Kidney glomerular epithelial cell (primary cell): ENCODE measurements at regions not wholly inside any gene's neighbourhood (a gene's known extent, or its start where the extent isn't known, plus 50 kb on each side); places are given as distances from the start of the nearest gene placed in this dataset.

Experiments used
- DNase-seq: peaks from one replicate; lab custom pipeline; 2025; lab: John Stamatoyannopoulos, UW

DNA sequence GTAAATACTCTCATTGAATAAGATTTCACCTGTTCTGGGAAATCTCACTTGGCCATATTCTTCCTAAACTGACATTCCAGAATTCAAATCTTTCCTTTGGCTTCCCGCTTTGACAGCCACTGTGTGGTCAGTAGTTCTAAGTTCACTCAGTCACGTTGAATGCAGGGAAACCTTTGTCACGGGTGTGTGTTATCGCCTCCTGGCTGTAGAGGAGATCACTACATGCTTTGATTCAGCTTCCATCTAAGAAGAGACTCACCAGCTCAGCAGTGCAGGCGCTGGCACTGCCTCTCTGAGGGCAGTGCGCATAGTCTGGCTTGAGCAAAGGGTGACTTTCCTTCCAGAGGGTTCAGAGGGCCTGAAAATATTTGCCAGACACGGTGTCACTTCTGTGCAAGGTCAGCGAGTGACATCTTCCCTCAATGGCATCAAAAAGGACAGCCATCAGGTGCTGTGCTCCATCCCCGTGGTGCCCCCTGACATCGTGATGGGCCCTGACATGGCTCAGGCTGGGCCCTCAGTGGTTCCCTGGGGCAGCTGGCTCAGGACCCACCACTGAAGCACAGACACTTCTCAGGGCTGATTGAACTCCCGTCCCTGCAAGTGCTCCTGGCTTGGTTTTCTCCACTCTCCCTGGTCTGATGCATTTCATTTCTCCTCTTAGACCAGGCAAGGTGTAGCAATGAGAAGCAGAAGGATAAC is 635.4 kb upstream of the ARGLU1 start:
- DNase-seq, result no peak

DNA sequence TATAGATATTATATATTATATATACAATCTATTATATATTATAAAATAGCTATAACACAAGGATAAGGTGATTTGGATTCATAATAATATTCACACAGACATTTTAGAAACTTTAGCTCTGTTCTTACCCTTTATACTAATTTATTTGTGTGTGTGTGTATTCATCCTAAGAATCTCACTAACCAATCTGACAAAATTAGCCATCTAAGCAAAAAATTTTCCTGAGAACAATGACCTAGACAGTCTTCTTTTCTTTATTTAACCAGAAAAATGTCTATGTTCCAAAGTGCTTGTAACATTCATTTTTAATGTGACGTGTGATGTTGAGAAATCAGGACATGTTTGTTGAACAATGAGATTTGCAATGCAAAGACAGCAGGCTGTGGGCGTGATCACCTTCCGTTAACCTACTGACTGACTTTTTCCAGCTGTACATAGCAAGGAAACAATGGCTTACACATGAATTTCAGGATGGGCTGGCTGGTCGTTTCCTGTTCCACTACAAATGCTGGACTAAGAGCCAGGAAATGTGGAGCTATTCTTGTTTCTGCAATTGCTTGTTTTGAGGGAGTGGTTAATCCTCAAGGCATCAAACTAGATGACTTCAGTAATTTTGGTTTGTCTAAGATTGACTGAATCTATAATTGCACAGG is 634.6 kb upstream of the ARGLU1 start:
- DNase-seq, result no peak

DNA sequence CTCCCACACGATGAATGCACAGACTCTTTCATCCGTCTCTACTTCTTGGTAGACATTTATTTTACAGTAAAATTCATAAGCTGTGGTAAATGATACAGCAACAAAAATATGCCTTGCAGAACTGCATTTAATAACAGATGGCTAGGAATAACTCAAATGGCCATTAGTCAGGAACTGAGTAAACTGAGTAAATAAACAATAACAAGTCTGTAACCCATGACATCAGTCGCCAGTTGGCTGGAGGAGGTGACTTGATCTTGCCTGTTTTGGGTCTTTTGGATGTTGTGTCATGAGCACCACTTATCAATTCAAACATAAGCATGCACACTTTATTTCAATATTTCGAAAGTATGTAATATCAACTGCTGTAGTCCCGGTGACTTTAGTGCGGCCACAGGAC is 632.6 kb upstream of the ARGLU1 start:
- DNase-seq, result no peak

DNA sequence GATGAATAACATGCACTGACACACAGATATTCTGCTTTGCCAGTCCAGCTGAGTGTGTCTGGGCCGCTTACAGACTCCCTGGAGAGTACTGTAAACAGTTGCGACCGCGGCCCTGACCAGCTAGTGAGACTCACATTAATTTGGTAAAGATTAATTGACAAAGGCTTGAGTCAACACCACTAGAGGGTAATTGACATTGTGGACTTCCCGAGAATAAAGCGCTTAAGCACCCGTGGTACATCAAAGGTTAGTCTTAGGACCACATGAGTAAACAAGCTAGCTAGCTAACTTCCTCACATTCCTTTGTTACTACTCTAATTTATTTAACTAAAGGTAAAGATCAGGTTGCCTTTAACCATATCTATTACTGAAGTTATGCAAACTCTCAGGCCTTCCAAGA is 624.4 kb upstream of the ARGLU1 start:
- no peak for DNase-seq

DNA sequence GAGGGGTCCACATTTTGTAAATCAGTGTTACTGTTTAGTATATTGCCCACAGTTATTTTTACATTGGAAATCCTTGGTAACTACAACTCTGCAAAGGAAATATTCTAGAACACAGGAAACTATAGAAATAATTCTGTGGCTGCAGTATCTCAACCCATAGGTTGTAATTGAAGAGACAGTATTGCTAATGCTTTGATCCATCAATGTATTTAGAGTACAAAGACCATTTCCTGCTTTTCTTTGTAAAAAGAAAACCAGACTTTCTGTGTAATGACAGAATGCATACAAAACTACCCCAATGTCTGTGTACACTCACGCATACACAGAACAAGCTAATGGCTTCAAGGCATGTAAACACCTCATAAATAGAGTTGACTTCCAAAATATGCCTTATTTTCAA is 622.1 kb upstream of the ARGLU1 start:
- DNase-seq, result no peak

DNA sequence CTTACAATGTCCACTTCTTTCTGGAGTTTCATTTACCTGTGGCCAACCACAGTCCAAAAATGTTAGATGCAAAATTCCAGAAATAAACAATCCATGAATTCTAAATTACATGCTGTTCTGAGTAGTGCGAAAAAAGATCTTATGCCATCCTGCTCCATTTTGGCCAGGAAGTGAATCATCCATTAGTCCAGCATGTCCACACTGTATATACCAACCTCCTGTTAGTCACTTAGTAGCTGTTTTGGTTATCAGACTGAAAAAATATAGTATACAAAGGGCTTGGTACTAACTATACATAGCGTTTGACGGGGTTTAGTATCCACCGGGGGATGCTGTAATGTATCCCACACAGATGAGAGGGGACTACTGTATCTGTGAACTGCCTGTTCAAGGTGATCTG is 618.0 kb upstream of the ARGLU1 start:
- DNase-seq, result no peak

DNA sequence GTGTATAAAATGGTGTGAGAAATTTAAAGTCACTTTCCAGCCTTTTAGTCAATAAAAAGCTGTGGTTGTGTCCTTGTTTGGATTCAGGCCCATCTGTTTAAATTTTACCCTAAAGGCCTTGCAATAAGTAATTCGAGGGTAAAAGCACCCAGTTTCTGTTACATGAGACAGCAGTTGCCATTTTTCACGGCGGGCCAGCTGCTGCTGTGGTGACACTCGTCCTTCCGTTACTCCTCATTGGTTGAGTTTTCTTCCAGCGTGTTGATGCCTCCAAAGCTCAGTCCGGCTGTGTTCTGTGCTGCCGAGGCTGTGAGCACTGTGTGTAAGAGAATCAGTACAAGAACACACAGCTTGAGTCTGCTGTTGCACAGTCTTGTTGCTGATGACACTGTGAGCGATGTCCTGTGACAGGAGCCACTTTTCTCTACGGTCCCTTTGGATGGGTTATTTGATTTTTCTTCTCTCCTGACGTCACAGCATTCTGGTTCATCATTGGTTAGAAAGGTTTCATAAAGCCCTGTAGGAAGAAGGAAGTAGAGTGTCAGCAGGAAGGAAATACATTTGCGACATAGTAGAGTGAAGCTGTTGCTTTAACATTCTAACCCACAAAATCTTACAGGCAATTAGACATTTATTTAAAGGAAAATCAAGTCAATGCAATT is 602.5 kb upstream of the ARGLU1 start:
- DNase-seq, result no peak

DNA sequence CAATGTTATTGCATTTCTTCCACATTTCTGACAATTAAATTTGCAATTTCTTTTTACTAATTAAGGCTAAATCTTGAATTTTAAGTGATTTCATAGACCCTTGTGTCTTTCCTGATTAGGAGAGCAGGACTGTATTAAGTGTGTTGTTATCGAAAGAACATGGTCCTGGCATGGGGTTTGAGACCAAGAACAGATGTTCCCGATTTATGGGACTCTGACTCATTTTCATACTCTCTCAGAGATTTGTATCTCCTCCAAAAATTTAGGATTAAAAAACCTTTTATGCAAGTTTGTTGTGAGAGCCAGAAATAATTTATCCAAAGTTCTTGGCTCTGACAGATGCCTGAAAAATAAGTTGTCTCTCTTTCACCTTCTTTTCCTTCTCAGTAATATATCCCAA is 589.3 kb upstream of the ARGLU1 start:
- no peak for DNase-seq

DNA sequence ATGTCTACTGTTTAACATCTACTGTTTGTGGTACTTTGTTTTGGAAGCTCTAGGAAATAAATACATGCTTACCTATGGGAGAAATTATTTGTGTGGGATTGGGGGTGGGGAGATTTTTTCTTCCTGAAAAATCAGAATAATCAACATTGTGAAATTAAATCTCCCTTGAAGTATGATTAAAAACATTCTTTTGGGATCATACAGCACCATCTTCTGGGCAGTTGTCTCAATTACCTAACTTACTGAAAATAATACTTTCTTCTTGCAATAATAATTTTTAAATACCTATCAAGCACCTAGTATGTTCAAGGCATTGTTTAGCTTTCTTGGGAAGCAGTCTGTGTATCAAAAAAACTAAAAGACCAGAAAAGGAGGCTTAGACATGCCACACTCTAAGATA is 576.5 kb upstream of the ARGLU1 start:
- DNase-seq, result peak; percentile 2

DNA sequence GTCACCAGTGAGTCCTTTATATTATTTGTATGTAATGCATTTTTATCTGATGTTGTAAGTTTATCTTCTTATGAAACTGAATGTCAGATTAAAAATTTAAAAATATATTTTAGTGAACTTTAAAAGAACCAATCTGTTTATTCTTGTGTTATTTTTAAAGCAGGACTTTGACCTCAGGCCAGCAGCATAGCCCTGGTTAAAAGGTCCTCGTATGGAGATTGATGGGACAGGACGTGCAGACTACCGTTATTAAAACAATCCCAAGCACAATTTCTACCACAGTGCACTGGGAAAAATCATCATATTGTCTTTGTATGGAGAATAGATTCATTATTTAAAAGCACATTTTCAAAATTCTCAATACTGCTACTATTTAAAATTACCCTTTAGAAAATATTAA is 573.8 kb upstream of the ARGLU1 start:
- no peak for DNase-seq

DNA sequence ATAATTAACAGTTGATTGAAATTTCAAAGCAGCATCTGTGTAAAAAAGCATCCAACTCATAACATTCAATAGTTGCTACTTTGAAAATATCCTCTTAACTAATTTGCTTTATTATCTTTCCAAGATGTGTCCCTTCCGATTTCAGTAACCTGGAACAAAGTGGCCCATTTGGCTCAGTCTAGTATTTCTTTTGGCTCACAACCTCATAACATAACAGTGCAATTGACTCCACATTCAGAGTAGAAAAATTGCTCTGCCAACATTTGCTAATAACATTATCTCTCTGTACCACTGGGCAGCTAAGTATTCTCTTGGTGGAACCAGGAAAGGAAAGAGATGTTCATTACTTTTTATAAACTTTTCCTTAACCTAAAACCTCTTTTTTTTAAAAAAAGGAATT is 571.1 kb upstream of the ARGLU1 start:
- DNase-seq, result no peak

DNA sequence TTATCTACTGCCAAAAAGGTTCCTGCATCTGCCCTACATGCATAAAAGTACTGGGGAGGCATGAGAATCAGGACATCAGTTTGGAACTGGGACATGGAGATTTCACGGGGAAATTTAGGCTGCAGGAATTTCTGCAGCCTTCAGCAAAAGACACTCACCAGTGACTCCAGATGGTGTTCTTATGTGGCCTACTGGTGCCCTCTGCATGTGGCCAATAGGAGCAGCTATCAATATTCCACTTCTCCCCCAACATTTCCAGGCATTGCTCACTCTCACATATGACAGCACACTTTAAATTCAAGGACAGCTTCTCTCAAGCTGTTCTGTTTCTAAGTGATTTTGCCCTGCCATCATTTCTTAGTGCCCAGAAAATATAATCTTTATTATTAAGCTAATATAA is 570.5 kb upstream of the ARGLU1 start:
- DNase-seq, result no peak

DNA sequence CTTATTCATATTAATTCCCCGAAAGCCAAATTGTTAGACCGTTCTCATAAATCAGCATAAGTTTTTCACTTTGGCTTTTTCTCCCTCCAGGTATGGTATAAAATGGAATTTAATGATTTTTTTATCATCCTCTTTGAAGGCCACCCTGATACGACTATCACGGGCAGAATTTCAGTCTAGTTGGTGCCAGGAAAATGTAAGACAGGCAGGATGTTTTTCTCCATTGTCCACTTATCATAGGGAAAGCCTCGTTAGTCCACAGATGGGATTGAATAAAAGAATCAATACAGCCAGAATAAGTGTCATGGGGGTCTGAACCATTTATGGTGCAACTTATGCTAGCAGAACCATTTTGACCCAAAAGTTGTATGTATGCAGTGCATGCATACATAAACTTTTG is 566.0 kb upstream of the ARGLU1 start:
- no peak for DNase-seq

DNA sequence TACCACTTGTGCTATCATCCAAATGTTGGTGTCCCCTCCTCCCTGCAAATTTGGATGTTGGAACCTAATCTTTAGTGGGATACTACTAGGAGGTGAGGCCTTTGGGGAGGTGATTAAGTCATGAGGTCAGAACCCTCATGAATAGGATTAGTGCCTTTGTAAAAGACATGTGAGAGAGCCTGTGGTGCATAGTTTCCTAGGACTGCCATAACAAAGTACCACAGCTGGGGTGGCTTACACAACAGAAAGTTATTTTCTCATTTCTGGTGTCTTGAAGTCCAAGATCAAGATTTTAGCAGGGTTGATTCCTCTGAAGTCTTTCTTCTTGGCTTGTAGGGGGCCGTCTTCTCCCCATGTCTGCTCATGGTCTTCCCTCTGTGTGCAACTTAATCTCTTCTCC is 562.6 kb upstream of the ARGLU1 start:
- DNase-seq, result no peak

DNA sequence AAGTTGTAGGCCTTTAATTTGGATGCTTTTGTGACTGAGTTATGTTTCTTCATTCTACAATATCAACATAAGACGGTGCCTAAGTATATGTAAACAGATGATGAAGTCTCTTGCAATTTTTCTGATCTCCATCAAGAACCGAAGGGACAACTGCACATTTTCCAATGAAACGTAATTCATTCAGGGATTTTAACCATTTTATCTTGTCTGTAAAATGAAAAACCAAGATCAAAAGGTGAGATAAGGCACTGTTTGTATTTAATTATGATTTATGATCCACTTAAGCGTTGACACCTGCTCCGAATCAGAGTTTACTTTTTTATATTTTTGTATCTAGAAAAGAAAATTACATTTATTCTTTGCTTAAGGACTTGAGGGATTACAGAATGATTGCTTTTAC is 556.8 kb upstream of the ARGLU1 start:
- DNase-seq, result no peak

DNA sequence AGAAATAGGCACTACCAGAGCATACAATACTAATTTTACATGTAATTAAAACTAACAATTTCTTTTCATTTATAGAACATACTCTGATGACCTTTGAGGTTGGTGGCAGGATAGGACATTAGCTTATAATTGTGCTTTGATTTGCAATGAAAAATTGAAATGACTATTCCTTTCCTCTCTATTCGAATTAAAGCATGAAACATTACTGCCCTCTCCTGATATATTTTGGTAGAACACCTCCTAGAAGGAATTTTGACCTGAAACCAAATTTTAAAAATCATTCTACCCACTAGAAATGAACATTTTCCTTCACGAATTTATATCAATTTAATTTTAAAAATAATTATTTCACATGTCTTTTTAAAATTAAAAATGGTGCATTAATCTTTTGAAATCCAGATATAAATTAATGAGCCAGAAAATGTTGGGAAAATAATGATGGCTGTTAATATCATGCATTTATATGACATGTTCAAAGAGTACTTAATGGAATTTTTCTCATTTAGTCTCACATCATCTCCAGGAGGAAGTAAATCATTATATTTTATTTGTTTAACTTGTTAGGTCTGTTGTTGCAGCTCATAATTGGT is 556.3 kb upstream of the ARGLU1 start:
- peak; percentile 57 for DNase-seq

DNA sequence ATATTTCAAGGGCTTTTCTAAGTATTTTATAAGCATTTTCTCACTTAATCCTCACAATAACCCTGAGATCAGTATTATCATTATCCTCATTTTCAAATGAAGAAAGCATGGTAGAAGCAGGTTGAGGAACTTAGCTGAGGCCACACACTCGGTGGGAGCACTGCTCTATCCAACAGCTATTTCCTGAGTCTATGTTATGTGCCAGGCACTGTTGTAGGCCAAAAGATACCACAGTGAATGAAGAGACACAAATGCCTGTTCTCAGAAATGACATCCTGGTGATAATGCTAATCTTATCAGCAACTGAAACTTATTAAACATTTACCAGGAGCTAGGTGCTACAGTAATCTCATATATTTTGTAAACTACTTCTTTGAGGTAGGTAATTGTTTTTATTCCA is 553.9 kb upstream of the ARGLU1 start:
- DNase-seq, result no peak

DNA sequence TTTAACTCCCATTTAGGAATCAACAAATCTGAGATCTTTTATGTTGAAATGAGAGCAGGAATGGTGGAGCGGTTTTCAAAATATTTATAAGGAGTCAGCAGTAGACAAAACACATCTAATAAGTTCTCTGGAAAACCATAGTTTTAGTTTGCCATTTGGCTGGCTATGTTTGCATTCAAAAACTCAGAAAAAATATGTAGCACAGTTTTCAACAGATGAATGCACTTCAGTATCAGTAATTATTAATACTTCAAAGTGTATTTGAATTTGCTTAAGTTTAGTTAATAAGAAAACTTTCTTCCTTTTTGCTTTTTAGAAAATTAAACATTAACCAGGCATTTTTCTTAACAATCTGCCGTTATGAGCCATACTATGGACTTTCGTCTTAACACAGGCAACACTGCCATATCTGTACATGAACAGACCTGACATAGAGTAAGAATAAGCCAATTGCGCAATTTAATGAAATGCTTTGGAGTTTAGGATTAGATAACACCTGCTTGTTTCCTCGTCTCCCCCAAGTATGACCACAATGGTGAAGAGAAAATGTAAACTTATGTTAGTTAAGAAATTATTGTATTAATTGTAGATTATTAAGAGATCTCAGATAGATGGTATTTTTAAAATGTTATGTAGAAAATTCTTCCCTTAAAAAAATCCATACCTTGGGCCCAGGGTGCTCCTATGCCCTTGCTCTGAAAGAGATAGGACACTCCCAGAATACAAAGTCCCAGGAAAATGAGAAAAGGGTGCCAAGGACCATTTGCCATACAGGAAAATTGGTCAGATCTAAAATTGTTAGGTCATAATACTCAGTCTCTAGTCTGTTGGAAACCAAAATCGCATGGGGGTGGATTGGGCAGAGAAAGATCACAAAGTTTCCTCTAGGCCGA is 552.3 kb upstream of the ARGLU1 start:
- DNase-seq, result no peak

DNA sequence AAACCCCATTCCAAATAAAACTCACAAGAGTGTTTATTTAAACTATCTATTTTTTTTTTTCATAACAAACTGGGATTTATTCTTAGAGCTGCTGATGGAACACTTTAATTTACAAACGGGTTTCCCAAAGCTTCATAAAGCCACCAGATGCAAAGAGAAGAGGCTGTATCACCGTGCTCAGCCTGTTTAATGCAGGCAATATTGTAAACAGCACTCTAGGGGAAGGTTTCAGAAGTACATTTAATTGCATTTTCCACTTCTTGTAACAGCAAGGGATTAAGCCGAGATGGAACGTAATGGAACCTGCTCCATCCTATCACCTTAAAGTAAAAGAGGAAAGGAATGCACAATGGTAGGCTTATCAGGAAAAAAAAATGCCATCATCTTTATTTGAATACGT is 550.6 kb upstream of the ARGLU1 start:
- DNase-seq, result no peak

DNA sequence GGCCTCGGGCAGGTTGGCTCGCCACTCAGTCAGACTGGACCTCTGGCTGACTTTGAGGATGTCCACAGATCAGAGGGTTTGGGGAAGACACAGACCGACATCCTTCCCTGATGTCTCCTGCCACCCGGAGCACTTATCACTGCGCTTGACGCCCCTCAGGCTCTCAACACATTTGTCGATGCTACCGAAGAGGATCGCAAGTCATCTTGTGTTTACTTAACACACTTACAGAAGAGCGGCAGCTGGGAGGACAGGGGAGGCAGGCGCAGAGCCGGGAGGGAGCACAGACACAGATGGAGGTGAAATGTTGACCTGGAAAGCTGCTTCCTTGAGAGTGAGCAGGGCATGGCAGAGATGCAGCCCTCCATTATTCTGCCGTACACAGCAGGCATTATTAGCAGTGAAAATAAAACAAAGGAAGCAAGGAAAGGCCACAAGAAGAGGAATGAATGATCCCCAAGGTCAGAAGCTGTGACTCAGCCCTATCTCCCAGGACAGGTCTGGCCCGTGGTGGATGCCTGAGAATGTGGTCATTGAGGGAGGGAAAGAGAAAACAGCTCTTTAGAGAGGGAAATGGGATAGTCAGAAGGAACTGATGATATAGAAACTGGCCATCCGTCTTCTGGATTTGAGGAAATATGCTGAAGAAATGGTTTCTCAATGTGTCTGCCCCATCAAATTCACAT is 549.5 kb upstream of the ARGLU1 start:
- DNase-seq, result peak; percentile 53

DNA sequence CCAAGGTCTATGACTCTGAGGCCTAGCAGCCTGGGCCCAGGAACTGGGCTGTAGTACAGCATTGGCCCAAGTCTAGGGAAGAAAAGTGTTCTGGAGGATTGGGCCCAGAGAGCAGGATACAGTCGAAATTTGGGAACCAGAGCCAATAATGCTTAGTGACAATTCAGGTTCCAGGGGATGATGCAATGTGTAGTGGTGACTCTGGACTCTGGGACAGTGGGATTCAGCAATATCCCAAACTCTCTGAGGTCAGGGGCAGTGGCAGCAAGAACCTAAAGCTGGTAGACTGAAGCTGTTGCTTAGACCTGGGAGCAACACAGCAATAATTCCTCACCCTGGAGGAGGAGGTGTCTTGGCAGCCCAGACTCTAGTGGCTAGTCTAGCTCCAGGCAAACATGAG is 545.5 kb upstream of the ARGLU1 start:
- DNase-seq, result no peak

DNA sequence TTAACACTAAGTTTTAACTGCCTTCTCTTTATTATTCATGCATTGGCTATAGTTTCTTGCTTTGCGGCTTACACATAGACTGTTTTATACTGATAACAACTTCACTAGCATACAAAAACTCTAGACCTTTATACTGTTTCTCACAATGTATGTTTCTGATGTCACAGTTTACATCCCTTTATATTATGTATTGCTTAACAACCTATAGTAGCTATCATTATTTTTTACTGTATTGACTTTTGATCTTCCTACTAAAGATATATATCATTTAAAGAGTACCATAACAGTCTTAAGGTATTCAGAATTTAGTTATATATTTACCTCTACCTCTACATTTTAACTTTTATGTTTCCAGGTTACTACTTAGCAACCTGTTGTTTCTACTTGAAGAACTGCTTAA is 543.3 kb upstream of the ARGLU1 start:
- no peak for DNase-seq
